Hepatocyte (in vitro differentiated cells): ENCODE measurements at regions not wholly inside any gene's neighbourhood (a gene's known extent, or its start where the extent isn't known, plus 50 kb on each side); places are given as distances from the start of the nearest gene placed in this dataset.

Experiments used
- DNase-seq: peaks from one replicate; pipeline ENCODE4 v3.0.0-alpha.2; 2016; ENCODE audit warnings: low spot score
- H2AFZ ChIP-seq: fragments of 200-600 bp; sonication (generic); 2 replicates; pipeline ENCODE4 v1.6.0; 2016; ENCODE audit warnings: antibody characterized with exemption, mild to moderate bottlenecking
- H3K27ac ChIP-seq: fragments of 200-600 bp; sonication (generic); 2 replicates; pipeline ENCODE4 v1.5.1; 2016; ENCODE audit warnings: mild to moderate bottlenecking
- H3K27me3 ChIP-seq: fragments of 200-600 bp; sonication (generic); 2 replicates; pipeline ENCODE4 v1.6.1; 2016
- H3K36me3 ChIP-seq: fragments of 200-600 bp; sonication (generic); replicated peaks from 2 replicates; pipeline ENCODE4 v1.5.1; 2016; ENCODE audit warnings: low read depth; ENCODE audit not compliant: insufficient read depth
- H3K4me1 ChIP-seq: fragments of 200-600 bp; sonication (generic); 2 replicates; pipeline ENCODE4 v1.5.1; 2016; ENCODE audit warnings: mild to moderate bottlenecking, moderate library complexity; ENCODE audit not compliant: insufficient read depth
- H3K4me2 ChIP-seq: fragments of 200-600 bp; sonication (generic); 2 replicates; pipeline ENCODE4 v1.6.0; 2016
- H3K4me3 ChIP-seq: fragments of 200-600 bp; sonication (generic); 2 replicates; pipeline ENCODE4 v1.5.1; 2016; ENCODE audit warnings: mild to moderate bottlenecking
- H3K79me2 ChIP-seq: fragments of 200-600 bp; sonication (generic); 2 replicates; pipeline ENCODE4 v1.6.0; 2017; ENCODE audit warnings: mild to moderate bottlenecking
- H3K9me2 ChIP-seq: fragments of 200-600 bp; sonication (generic); replicated peaks from 2 replicates; pipeline ENCODE4 v1.6.0; 2017; ENCODE audit warnings: mild to moderate bottlenecking; ENCODE audit not compliant: insufficient read depth
- H3K9me3 ChIP-seq: fragments of 200-600 bp; sonication (generic); 2 replicates; pipeline ENCODE4 v1.5.1; 2016; ENCODE audit warnings: low read depth, mild to moderate bottlenecking
- H4K20me1 ChIP-seq: fragments of 200-600 bp; sonication (generic); 2 replicates; pipeline ENCODE4 v1.6.0; 2016; ENCODE audit warnings: mild to moderate bottlenecking; ENCODE audit not compliant: insufficient read depth, poor library complexity, severe bottlenecking
- CTCF ChIP-seq: fragments of 200-600 bp; sonication (generic); IDR thresholded peaks from 2 replicates; pipeline ENCODE4 v1.5.1; 2016; ENCODE audit warnings: antibody characterized with exemption, mild to moderate bottlenecking; ENCODE audit not compliant: poor library complexity
- EZH2 ChIP-seq: fragments of 200-600 bp; sonication (generic); IDR thresholded peaks from 2 replicates; pipeline ENCODE4 v1.6.1; 2016; ENCODE audit warnings: antibody characterized with exemption, mild to moderate bottlenecking, borderline replicate concordance
- EZH2phosphoT487 ChIP-seq: fragments of 200-600 bp; sonication (generic); IDR thresholded peaks from one replicate; pipeline ENCODE4 v1.6.1; 2018; ENCODE audit warnings: antibody characterized with exemption, mild to moderate bottlenecking, low read depth, moderate library complexity; ENCODE audit not compliant: unreplicated experiment, severe bottlenecking
- WGBS: methylation state at CpG from one replicate; pipeline ENCODE4 v1.1.6; 2016; ENCODE audit warnings: low lambda C conversion rate; ENCODE audit errors: missing lambda C conversion rate; 5-methylcytosine and 5-hydroxymethylcytosine counted together

- Histone ChIP-seq H3K27me3 (no peaks in the 10 kb centered on the region), H2AFZ (no peak overlapping the region), H3K36me3 (no peaks in the 10 kb centered on the region), H3K4me3 (no peak overlapping the region), H3K27ac (no peak overlapping the region), H4K20me1 (no peaks in the 10 kb centered on the region), H3K9me3 (no peaks in the 10 kb centered on the region), H3K79me2 (no peaks in the 10 kb centered on the region), H3K4me1 (no peaks in the 10 kb centered on the region), H3K9me2 (no peaks in the 10 kb centered on the region), H3K4me2 (no peak overlapping the region)
- TF ChIP-seq EZH2 (no peak), EZH2phosphoT487 (no peak), CTCF (no peak)
- DNase-seq: no peak
- WGBS: 88% methylated on average over 4 of the region's 4 CpGs
These were observed 424.0 kb downstream of the CDH2 start for GRCh38 chr18:27752944-27753343.

GRCh38 chr18:27750923-27751322 is 426.0 kb downstream of the CDH2 start:
- no peak for DNase-seq
- Histone ChIP-seq H3K4me1 (no peaks in the 10 kb centered on the region), H3K79me2 (no peaks in the 10 kb centered on the region), H3K4me2 (no peak overlapping the region), H3K9me3 (no peaks in the 10 kb centered on the region), H4K20me1 (no peaks in the 10 kb centered on the region), H3K27me3 (no peaks in the 10 kb centered on the region), H3K36me3 (no peaks in the 10 kb centered on the region), H3K4me3 (no peak overlapping the region), H3K9me2 (no peaks in the 10 kb centered on the region), H3K27ac (no peak overlapping the region), H2AFZ (no peak overlapping the region)
- no peak for TF ChIP-seq CTCF
- no peak for TF ChIP-seq EZH2phosphoT487
- no peak for TF ChIP-seq EZH2
- WGBS: 90% methylated on average over 5 of the region's 5 CpGs

- DNase-seq: peak; percentile 76
- no peaks in the 10 kb centered on the region for H3K27me3 ChIP-seq
- H3K9me3 ChIP-seq: no peaks in the 10 kb centered on the region
- H3K4me1 ChIP-seq: no peaks in the 10 kb centered on the region
- H3K4me3 ChIP-seq: no peak overlapping the region
- H3K9me2 ChIP-seq: no peaks in the 10 kb centered on the region
- WGBS: 7% methylated on average over 3 of the region's 3 CpGs
- H2AFZ ChIP-seq: no peak overlapping the region
- no peak overlapping the region for H3K4me2 ChIP-seq
- H3K27ac ChIP-seq: no peak overlapping the region
- peak; percentile 67 for TF ChIP-seq CTCF
- no peak for TF ChIP-seq EZH2phosphoT487
- no peaks in the 10 kb centered on the region for H3K79me2 ChIP-seq
- no peaks in the 10 kb centered on the region for H4K20me1 ChIP-seq
- no peaks in the 10 kb centered on the region for H3K36me3 ChIP-seq
These were observed 426.9 kb downstream of the CDH2 start for GRCh38 chr18:27750014-27750413.

GRCh38 chr18:27749194-27749593 is 427.7 kb downstream of the CDH2 start:
- no peaks in the 10 kb centered on the region for H3K36me3 ChIP-seq
- H3K27me3 ChIP-seq: no peaks in the 10 kb centered on the region
- no peak overlapping the region for H3K4me2 ChIP-seq
- no peak overlapping the region for H3K4me3 ChIP-seq
- WGBS: 84% methylated on average over 3 of the region's 3 CpGs
- H3K9me2 ChIP-seq: no peaks in the 10 kb centered on the region
- no peaks in the 10 kb centered on the region for H3K4me1 ChIP-seq
- H4K20me1 ChIP-seq: no peaks in the 10 kb centered on the region
- no peak overlapping the region for H3K27ac ChIP-seq
- no peaks in the 10 kb centered on the region for H3K9me3 ChIP-seq
- H2AFZ ChIP-seq: no peak overlapping the region
- no peak for DNase-seq
- H3K79me2 ChIP-seq: no peaks in the 10 kb centered on the region
- TF ChIP-seq EZH2phosphoT487 (no peak), EZH2 (no peak), CTCF (no peak)
